ELR (cell line): ENCODE measurements at regions not wholly inside any gene's neighbourhood (a gene's known extent, or its start where the extent isn't known, plus 50 kb on each side); places are given as distances from the start of the nearest gene placed in this dataset.
"Not testable (repeated sequence)": the region's sequence is repeated elsewhere in the genome, so short reads cannot be mapped to it uniquely, and the experiment has no call there.

Source experiments
- DNase-seq: peaks from one replicate; pipeline ENCODE4 v3.0.0-alpha.2; 2015; ENCODE audit warnings: low read depth

DNA sequence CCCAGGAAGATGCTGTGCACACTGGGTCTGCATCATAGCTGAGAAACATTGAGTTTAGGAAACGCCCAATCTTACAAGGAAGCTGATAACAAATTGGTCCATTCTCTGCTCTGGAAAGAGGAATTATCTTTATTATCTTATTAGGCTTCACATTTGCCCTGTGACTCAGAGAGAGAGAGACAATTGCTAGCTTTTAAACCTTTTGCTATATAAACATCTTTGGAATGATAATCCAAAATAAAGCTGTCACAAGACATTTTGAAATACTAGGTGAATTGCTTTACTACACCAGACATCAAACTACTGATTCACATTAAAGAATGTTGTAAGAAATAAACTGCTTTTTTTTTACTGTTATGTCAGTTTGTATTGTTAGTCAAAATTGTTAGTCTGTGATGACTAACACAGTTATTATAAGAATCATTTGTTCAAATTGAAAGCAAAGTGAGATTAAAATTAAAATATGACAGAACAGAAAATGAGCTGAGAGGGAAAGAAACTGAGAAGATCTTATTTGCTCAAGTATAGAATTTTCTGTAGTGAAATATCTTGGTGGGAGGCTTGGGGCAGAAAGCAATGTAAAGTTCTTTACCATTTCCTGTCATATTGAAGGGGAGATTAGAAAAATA, 765.4 kb upstream of the PCDH10 start:
- peak; percentile 45 for DNase-seq

DNA sequence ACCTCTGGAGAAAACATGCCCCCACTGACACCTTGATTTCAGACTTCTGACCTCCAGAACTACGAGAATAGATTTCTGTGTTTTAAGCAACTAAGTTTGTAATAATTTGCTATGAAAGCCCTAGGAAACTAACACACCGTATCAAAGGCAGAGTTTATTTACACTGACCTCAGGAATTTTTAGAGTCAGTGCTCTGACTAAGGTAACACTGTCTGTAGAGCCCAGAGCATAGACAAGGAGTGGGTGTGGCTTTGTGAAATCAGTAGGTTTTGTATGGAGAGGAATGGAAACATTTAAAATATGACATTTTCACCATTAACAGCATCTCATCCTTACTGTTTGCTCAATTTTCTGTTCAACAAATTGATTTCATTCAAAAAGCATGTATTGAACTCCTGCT, 764.4 kb upstream of the PCDH10 start:
- peak; percentile 47 for DNase-seq

DNA sequence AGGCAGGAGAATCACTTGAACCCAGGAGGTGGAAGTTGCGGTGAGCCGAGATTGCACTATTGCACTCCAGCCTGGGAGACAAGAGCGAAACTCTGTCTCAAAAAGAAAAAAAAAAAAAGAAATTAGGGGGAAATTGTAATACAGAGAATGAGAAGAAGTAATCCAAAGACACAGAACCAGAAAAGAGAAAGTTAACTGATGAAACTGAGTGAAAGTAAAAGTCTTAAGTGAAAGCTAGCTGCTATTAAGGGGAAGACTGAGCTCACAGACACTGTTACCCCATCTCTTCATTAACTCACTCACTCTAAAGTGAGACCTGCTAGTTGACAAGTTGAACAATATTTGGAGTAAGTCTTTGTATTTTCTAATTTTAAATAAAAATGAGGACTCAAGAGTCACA, 763.0 kb upstream of the PCDH10 start:
- no peak for DNase-seq

DNA sequence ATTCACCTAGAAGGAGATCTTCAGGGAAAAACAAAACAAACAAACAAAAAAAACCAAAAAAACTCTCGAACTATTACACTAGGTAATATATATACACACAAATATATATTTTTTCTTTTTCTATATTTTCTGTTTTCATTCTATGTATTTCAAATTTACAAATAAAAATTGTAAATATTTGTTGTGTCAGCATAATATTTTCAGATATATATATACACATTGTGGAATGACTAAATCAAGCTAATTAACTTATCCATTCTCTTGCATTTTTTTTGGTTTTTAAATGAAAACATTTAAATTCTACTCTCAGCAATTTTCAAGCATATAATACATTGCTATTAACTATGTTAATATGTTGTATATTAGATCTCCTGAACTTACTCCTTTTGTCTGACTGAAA, 762.0 kb upstream of the PCDH10 start:
- DNase-seq = no peak

DNA sequence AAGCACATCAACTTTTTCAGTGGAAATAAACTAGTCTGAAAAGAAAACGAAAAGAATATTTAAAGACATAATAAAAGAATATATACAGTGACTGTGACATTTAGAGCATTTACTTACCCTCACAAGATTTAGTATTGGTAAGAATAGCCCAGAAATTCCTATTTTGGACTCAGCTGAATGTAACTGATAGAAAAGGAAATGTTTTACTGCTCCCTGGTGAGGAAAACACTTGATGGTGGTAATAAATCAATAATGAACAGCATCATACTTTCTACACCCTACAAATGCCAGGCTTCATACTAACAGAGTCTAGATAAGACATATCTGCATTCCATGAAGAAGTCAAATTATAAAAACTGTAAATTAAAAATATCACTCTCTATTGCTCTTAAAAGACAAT, 753.5 kb upstream of the PCDH10 start:
- no peak for DNase-seq

DNA sequence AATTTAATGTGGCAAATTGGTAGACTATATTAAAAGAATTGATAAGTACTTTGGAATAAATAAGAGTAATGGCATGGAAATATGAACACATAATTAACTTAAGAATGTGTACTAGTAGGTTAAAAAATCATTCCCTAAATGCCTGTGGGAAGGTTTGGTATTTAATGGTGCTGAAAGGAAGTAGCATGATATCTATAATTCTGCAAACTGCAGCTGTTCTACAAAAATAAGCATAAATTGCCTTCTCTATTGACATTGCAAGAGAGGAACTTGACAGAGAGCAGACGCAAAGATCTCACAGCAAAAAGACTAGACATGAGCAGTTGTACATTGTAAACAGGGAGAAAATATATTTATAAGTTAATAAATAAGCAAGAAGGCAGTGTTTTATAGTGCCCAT, 752.5 kb upstream of the PCDH10 start:
- DNase-seq = no peak

DNA sequence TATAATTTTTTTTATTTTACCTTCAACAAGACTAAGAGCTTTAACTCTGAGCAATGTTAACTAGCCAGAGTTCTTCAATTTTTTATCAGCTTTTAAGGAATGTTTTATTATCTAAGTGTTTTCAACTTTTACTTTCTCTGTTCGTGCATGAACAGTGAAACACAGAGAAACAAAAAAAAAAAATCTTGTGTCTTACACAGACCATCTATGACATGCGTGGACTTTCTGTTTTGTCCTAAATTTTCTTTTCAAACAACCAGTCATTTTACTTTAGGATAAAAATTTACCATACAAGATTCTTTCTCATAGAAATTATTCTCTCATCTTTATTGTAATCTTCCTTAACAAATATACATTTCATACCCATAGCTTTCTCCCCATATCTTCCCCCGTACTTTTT, 731.9 kb upstream of the PCDH10 start:
- peak; percentile 34 for DNase-seq

DNA sequence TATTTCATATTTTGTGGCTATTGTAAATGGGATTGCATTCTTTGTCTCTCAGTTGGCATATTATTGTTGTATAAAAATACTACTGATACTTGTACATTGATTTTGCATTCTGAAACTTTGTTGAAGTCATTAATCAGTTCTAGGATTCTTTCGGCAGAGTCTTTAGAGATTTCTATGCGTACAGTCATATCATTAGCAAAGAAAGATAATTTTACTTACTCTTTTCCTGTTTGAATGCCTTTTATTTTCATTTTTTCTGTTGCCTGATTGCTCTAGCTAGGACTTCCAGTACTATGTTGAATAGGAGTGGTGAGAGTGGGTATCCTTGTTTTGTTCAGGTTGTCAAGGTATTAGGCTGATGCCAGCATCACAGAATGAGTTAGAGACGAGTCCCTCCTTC, 722.0 kb upstream of the PCDH10 start:
- DNase-seq = no peak

DNA sequence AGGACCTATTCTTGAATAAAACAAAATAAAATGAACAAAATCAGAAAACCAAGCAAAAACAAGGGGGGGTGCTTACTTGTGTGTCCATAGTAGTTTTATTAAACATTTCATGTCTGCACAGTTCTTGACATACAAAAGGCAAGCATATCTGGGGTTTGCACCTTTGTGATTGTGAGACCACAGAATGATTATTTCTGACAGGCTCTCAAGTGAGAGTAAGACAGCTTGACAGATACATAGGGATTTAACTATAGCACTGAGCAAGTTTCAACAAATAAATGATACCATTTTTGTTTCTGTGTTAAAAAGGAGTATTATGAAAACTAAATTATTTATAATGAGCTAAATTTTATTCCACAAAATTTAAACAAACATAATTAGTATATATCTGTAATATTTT, 712.0 kb upstream of the PCDH10 start:
- no peak for DNase-seq

DNA sequence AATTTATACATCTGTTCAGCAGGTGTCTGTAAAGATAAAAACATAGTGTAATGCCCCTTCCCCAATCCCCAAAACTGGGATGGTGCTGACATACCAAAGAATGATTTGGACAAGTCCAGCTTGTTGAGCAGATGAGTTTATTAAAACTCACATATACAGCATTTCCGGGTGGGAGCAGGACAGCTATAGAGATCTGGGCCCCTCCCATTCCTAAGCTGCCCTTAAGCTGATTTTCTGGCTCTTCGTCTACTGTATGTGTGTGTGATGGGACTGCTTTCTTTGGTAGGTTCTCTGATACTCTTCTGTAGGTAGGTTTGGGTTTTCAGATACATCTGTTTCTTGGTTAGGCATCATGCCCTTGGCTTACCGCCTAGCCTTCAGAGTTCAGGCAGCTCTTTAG, 703.7 kb upstream of the PCDH10 start:
- DNase-seq = no peak

DNA sequence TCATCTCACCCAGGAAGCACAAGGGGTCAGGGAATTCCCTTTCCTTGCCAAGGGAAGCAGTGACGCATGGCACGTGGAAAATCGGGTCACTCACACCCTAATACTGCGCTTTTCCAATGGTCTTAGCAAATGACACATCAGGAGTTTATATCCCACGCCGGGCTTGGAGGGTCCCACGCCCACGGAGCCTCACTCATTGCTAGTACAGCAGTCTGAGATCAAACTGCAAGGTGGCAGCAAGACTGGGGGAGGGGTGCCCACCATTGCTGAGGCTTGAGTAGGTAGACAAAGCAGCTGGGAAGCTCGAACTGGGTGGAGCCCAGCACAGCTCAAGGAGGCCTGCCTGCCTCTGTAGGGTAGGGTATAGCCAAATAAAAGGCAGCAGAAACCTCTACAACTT, 691.1 kb upstream of the PCDH10 start:
- DNase-seq = not testable (repeated sequence)

DNA sequence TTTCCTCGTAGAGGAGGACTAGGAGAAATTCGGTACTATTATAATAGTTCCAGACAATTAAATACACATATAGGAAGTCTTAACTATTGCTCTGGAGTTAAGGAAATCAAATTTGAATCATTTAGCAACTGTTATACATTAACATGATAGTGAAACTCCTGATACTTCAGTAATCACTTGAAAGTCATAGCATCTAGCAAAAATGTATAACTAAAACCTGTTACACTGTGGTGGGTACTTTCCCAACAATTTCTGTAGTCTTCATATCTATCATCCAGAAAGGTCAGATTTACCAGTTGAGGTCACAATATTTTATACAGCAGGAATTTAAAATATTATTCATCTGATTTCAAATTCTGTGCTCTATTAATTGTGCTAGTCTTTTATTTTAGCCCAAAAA, 669.6 kb upstream of the PCDH10 start:
- no peak for DNase-seq

DNA sequence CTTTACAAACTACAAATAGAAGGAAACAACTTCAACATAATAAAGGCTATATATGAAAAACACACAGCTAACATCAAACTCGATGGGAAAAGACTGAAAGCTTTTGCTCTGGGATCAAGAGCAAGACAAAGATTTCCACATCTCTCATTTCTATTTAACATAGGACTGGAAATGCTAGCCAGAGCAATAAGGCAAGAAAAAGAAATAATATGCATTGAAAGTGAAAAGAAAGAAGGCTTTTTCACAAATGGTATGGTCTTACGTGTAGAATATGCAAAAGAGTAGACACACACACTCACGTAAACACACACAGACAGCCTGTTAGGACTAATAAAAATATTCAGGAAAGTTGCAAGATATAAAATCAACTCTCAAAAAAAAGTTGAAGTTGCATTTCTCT, 660.5 kb upstream of the PCDH10 start:
- DNase-seq = no peak

DNA sequence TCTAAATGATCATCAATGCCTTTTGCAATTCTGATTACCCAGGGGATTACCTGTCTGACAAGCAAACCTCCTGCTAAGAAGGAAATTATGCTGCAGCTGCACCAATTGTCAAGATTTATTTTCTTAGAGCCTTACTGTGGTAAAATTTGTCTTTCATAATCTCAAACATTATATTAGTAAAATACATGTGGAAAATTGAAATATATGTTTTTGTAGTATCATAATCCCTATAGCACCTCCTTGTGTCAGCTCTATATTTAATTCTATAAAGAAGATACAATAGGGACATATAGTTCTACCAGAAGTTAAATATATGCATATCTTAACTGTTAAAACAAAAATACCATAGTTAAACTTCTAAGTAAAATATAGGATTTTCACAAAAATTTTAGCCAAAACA, 655.6 kb upstream of the PCDH10 start:
- DNase-seq = no peak

DNA sequence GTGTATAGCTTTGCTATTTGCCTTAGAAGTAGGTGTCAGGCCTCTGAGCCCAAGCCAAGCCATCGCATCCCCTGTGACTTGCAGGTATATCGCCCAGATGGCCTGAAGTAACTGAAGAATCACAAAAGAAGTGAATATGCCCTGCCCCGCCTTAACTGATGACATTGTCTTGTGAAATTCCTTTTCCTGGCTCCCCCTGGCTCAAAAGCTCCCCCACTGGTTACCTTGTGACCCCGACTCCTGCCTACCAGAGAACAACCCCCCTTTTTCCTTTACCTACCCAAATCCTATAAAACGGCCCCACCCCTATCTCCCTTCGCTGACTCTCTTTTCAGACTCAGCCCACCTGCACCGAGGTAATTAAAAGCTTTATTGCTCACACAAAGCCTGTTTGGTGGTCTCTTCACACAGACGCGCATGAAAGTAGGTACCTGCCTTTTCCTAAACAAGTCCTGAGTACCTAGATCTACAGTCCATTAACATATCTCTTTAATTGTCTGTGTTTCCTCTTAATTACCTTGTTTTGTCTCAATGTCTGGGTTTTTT, 653.8 kb upstream of the PCDH10 start:
- not testable (repeated sequence) for DNase-seq

DNA sequence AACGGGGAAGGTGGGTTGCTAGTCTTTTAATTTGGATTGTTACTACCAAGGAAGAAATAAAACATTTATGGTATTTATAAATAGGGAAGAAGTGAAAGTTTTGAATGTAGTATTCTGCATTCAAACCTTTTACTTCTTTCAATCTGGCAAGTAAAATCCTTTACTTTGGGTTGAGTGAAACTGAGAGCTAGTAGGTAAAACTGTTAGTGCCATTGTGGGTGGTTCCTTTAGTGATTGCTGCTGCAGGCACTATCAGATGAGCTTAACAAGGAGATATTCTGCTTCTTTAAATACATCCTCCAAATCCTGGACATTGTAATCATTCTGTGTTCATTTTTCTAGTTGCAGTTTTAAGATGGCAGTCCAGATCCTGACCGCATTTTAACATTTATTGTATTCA, 650.9 kb upstream of the PCDH10 start:
- no peak for DNase-seq

DNA sequence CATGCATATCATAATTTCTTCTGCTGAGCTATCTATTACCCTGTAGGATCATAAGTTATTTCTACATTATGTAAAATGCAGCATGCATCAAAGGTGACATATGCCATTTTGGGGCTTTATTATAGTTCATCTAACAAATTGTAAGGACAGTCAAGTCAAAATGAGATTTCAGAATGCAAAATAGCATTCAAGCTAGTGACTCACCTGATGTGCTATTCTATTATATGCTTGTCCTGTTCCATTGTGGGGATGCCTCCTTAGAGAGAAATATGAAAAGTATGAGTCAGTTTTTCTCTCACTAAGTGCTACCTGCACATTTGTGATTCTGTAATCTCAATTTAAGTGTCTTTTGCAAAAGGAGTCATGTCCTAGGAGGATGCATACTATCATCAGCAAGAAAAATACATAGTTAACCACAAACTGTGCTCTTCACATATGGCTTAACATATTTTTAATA, 647.0 kb upstream of the PCDH10 start:
- DNase-seq = peak; percentile 13

DNA sequence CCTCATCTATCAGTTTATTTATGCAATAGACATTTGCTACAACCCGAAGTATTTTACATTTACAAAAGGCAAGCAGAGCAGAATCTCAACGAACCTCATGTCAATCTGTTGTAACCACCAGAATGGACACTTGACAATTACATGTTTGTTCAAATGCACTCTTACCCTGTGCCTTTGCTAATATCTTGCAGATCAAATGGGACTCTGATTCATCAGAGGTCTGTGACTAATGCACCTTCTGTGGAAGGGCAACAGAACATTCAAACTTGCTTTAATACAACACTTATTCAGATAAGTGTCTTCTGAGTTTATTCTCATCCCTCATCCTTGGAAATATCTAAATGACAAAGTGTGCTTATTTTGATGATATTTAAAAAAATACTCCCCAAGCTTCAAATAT, 644.7 kb upstream of the PCDH10 start:
- DNase-seq = peak; percentile 59

DNA sequence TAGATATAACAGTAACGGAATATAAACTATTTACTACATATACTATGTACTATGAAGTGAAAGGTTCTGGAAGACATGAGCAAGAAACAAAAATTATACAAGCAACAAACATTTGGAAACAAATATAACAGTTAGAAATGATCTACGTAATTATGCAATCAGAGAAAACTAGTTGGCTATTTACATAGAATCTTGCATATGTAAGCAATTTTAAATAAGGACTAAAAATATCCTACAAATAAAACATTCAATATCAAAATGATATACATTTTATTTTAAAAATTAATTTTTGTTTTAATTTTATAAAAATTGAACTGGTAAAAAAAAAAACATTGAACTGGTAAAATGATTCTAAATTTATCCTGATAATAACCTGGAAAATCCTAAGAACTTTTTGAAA, 642.5 kb upstream of the PCDH10 start:
- DNase-seq = no peak

DNA sequence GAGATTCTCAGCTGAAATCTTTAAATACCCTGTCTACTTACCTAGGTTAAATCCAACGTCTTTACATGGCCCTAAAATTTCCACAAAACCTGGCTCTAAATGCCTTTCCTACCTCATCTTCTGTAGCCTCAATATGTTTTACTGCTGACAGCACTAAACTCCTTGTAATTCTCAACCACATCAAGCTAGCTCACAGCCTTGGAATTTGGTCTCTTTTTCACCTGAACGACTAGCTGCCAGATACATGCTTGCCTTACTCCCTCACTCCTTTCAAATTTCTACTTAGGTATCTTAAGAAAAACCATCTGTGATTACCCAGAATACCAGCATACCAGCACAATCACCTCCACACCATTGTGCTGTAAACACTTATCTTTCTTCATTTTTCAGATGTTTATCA, 635.6 kb upstream of the PCDH10 start:
- no peak for DNase-seq

DNA sequence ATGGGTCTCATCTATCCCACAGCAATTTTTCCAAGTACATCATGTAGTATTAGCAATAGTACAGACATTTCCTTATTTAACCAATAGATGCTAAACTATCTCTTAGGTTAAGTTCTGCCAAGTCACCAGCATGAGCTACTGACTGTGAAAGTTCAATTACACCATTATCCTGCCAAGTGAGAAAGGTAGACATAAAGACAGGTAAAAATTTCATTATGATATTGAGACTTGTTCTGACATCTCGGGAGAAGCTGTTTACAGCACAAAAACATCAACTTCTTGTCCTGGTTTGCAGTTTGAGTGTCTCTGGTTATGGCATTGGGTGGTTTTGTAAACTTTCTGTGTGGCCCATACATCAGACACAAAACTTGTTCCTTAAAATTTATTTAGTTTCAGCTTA, 622.4 kb upstream of the PCDH10 start:
- no peak for DNase-seq

DNA sequence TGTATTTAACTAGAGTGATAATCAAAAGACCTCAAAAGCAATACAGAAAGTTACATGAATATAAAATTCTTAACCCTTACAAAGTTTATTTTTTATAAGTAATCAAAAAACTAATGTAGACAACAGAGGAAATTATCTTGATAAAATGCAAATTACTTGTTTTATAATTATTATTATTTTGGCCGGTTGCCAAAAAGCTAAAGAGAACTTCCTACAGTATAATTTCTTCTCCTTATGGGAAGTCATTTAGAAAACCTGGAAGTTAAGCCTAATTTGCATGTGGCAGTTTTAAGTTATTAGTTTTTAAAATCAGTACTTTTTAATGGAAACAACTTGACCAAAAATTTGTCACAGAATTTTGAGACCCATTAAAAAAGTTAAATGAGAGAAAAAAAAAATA, 621.3 kb upstream of the PCDH10 start:
- no peak for DNase-seq

DNA sequence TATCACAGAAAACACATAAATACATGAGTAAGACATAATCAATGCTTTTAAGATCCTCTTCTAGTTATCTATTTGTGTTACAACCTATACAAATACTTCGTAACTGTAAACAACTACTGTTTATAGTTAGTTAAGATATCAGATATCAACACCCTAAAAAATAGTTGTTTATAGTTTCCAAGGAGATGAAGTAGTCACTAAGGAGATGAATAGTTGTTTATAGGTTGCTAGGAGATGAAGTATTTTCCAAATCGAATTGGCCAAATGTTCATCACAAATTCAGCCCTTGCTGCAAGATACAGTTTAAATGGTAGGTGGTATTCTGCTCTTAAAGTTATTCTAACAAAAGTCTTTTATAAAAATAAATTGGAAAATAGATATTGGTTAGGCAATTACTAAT, 618.2 kb upstream of the PCDH10 start:
- DNase-seq = peak; percentile 20

DNA sequence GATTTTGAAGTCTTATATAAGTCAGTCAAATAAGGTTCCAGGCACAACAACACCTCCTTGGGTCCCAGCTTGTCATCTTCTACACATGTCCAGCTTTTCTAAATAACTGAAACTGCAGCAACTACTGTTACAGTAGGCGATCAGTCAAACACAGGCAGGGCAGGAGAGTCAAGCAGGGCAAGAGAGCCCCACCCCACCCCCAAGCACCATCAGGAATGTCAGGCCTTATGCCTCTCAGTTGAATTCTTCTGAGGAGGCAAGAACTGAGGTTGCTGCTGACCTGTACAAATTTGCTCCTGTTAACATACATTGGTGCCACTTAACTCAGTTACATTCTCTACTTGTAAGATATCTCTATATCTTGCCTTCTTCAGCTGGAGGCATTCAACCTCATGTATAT, 608.8 kb upstream of the PCDH10 start:
- DNase-seq = no peak

DNA sequence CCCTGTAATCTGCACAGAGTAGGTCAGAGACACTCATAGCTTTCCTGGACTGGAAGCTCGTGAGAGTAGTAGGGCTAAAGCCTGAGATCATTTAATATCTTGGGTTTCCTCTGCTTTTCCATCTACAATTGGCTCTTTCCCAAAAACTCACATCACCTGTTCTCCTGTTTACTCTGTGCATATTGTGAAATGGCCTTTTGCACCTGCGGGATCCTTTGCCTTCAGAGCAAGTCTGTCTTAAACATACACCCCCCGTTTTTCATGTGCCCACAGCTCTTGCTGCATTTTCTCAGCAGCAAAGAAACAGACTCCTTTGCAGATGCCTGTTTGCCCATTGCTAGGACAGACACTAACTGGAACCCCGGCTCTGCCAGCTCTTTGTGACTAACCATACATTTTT, 608.3 kb upstream of the PCDH10 start:
- DNase-seq = no peak
